ENCODE measurements at regions not wholly inside any gene's neighbourhood (a gene's known extent, or its start where the extent isn't known, plus 50 kb on each side); places are given as distances from the start of the nearest gene placed in this dataset.
A peak's percentile ranks its signal among the peaks of the same experiment; 100 is the strongest.

- Histone ChIP-seq H3K4me3 (ENCODE audit: low read length in 3 of 3) (peak overlapping the region in 2 of 3 donors; percentile 54 to 57), H3K9me3 (ENCODE audit: control insufficient read depth in 2 of 3, insufficient read depth in 1 of 3, low read length in 3 of 3) (no peaks in the 10 kb centered on the region), H3K27ac (ENCODE audit: low read depth in 2 of 2, low read length in 2 of 2) (no peak overlapping the region), H3K27me3 (ENCODE audit: control insufficient read depth, insufficient read depth, low read length) (no peaks in the 10 kb centered on the region), H3K4me1 (ENCODE audit: control insufficient read depth in 2 of 3, insufficient read depth in 2 of 3, low read depth in 1 of 3, low read length in 3 of 3) (peaks cover 0 to 4% (median 0%) of the 10 kb centered on the region in 3 donors), H3K9ac (ENCODE audit: low read length in 3 of 3) (no peak overlapping the region), H3K36me3 (ENCODE audit: control insufficient read depth in 2 of 3, insufficient read depth in 3 of 3, low read length in 3 of 3) (no peaks in the 10 kb centered on the region)
- FAIRE-seq, result no peak
- peak in 3 of 5 donors; percentile 12 to 26 (median 25) for DNase-seq
- intact Hi-C loops (cut with DNase I), result no loop called here
- TF ChIP-seq, protein P1, sequence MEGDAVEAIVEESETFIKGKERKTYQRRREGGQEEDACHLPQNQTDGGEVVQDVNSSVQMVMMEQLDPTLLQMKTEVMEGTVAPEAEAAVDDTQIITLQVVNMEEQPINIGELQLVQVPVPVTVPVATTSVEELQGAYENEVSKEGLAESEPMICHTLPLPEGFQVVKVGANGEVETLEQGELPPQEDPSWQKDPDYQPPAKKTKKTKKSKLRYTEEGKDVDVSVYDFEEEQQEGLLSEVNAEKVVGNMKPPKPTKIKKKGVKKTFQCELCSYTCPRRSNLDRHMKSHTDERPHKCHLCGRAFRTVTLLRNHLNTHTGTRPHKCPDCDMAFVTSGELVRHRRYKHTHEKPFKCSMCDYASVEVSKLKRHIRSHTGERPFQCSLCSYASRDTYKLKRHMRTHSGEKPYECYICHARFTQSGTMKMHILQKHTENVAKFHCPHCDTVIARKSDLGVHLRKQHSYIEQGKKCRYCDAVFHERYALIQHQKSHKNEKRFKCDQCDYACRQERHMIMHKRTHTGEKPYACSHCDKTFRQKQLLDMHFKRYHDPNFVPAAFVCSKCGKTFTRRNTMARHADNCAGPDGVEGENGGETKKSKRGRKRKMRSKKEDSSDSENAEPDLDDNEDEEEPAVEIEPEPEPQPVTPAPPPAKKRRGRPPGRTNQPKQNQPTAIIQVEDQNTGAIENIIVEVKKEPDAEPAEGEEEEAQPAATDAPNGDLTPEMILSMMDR (IDR thresholded peaks at IDR 0.05; ENCODE audit: borderline replicate concordance, extremely low read depth, insufficient read depth), result no peak
Measured at GRCh38 chr1:83693427-83694126, 305.4 kb downstream of the TTLL7 start.

GRCh38 chr1:83692524-83693381 is 306.2 kb downstream of the TTLL7 start:
- Histone ChIP-seq H3K36me3 (ENCODE audit: control insufficient read depth in 2 of 3, insufficient read depth in 3 of 3, low read length in 3 of 3) (no peaks in the 10 kb centered on the region), H3K4me3 (ENCODE audit: low read length in 3 of 3) (peak overlapping the region in 2 of 3 donors; percentile 54 to 57), H3K27me3 (ENCODE audit: control insufficient read depth, insufficient read depth, low read length) (no peaks in the 10 kb centered on the region), H3K27ac (ENCODE audit: low read depth in 2 of 2, low read length in 2 of 2) (no peak overlapping the region), H3K9me3 (ENCODE audit: control insufficient read depth in 2 of 3, insufficient read depth in 1 of 3, low read length in 3 of 3) (no peaks in the 10 kb centered on the region), H3K9ac (ENCODE audit: low read length in 3 of 3) (peak overlapping the region in 1 of 3 donors; percentile 15), H3K4me1 (ENCODE audit: control insufficient read depth in 2 of 3, insufficient read depth in 2 of 3, low read depth in 1 of 3, low read length in 3 of 3) (peaks cover 0 to 4% (median 0%) of the 10 kb centered on the region in 3 donors)
- FAIRE-seq (no peak), DNase-seq (peak; percentile 42 to 84 (median 78))
- intact Hi-C loops (cut with DNase I), result no loop called here
- TF ChIP-seq, protein P1 (IDR thresholded peaks at IDR 0.05; ENCODE audit: borderline replicate concordance, extremely low read depth, insufficient read depth), result no peak

GRCh38 chr1:83691953-83692500 is 306.9 kb downstream of the TTLL7 start:
- H3K9me3 ChIP-seq (ENCODE audit: control insufficient read depth in 2 of 3, insufficient read depth in 1 of 3, low read length in 3 of 3), result no peaks in the 10 kb centered on the region
- H3K9ac ChIP-seq (ENCODE audit: low read length in 3 of 3), result no peak overlapping the region
- peaks cover 0 to 4% (median 0%) of the 10 kb centered on the region in 3 donors for H3K4me1 ChIP-seq (ENCODE audit: control insufficient read depth in 2 of 3, insufficient read depth in 2 of 3, low read depth in 1 of 3, low read length in 3 of 3)
- DNase-seq (peak in 2 of 5 donors; percentile 37 to 46), FAIRE-seq (no peak)
- H3K27me3 ChIP-seq (ENCODE audit: control insufficient read depth, insufficient read depth, low read length), result no peaks in the 10 kb centered on the region
- no peaks in the 10 kb centered on the region for H3K36me3 ChIP-seq (ENCODE audit: control insufficient read depth in 2 of 3, insufficient read depth in 3 of 3, low read length in 3 of 3)
- H3K4me3 ChIP-seq (ENCODE audit: low read length in 3 of 3), result peak overlapping the region in 1 of 3 donors; percentile 57
- TF ChIP-seq, protein P1 (IDR thresholded peaks at IDR 0.05; ENCODE audit: borderline replicate concordance, extremely low read depth, insufficient read depth), result no peak
- intact Hi-C loops (cut with DNase I), result no loop called here
- H3K27ac ChIP-seq (ENCODE audit: low read depth in 2 of 2, low read length in 2 of 2), result no peak overlapping the region
